HG03460 (cell line): ENCODE measurements at regions not wholly inside any gene's neighbourhood (a gene's known extent, or its start where the extent isn't known, plus 50 kb on each side); places are given as distances from the start of the nearest gene placed in this dataset.
"Not testable (repeated sequence)": the region's sequence is repeated elsewhere in the genome, so short reads cannot be mapped to it uniquely, and the experiment has no call there.

Experiments
- ATAC-seq: cut with Tn5 transposase; IDR thresholded peaks from one replicate; pipeline ENCODE4 v1.9.1; 2021; ENCODE audit not compliant: unreplicated experiment

- ATAC-seq, result not testable (repeated sequence)
These were observed 51.9 kb upstream of the MFGE8 start for GRCh38 chr15:88965097-88965496.

- ATAC-seq, result no peak
These were observed 57.1 kb upstream of the MFGE8 start for GRCh38 chr15:88970232-88970631.

GRCh38 chr15:88974392-88974791, 61.2 kb upstream of the MFGE8 start:
- ATAC-seq, result no peak

GRCh38 chr15:88975891-88976290, 62.7 kb upstream of the MFGE8 start:
- no peak for ATAC-seq

- no peak for ATAC-seq
These were observed 63.5 kb upstream of the MFGE8 start for GRCh38 chr15:88976656-88977055.

GRCh38 chr15:88979674-88980073, 66.5 kb upstream of the MFGE8 start:
- no peak for ATAC-seq

- ATAC-seq, result no peak
These were observed 67.3 kb upstream of the MFGE8 start for GRCh38 chr15:88980498-88980897.

- ATAC-seq, result no peak
These were observed 68.4 kb upstream of the MFGE8 start for GRCh38 chr15:88981244-88982215.

- peak; percentile 96 for ATAC-seq
These were observed 69.2 kb upstream of the MFGE8 start for GRCh38 chr15:88982304-88982945.

GRCh38 chr15:88982946-88983342, 69.8 kb upstream of the MFGE8 start:
- no peak for ATAC-seq

GRCh38 chr15:88983861-88984429, 70.8 kb upstream of the MFGE8 start:
- no peak for ATAC-seq

GRCh38 chr15:88985547-88986393, 72.6 kb upstream of the MFGE8 start:
- no peak for ATAC-seq

GRCh38 chr15:88986949-88987590, 73.9 kb upstream of the MFGE8 start:
- no peak for ATAC-seq

GRCh38 chr15:88987591-88987933, 74.4 kb upstream of the MFGE8 start:
- ATAC-seq, result no peak

- ATAC-seq, result no peak
These were observed 74.9 kb upstream of the MFGE8 start for GRCh38 chr15:88987934-88988671.

GRCh38 chr15:88989578-88989977, 76.4 kb upstream of the MFGE8 start:
- ATAC-seq, result no peak

GRCh38 chr15:88990185-88990679, 77.1 kb upstream of the MFGE8 start:
- ATAC-seq, result no peak

- ATAC-seq, result no peak
These were observed 79.0 kb upstream of the MFGE8 start for GRCh38 chr15:88992216-88992615.

GRCh38 chr15:88992912-88993376, 79.8 kb upstream of the MFGE8 start:
- no peak for ATAC-seq

- no peak for ATAC-seq
These were observed 80.5 kb upstream of the MFGE8 start for GRCh38 chr15:88993662-88994061.
